ENCODE measurements at regions not wholly inside any gene's neighbourhood (a gene's known extent, or its start where the extent isn't known, plus 50 kb on each side); places are given as distances from the start of the nearest gene placed in this dataset.

GRCh38 chr6:132107896-132108295, 156.7 kb upstream of the CCN2 start:
- H3K27me3 ChIP-seq (ENCODE audit: insufficient read depth, insufficient read length), result no peaks in the 10 kb centered on the region
- no peaks in the 10 kb centered on the region for H3K36me3 ChIP-seq (ENCODE audit: insufficient read depth, insufficient read length, low read length)
- no peak overlapping the region for H3K4me3 ChIP-seq (ENCODE audit: insufficient read length, low read depth)
- H3K4me1 ChIP-seq (ENCODE audit: insufficient read depth, insufficient read length), result no peaks in the 10 kb centered on the region
- TF ChIP-seq YY1 (IDR thresholded peaks at IDR 0.05; ENCODE audit: insufficient read depth, insufficient read length) (no peak), ZNF274 (IDR thresholded peaks at IDR 0.05; ENCODE audit: low read depth, low read length) (no peak), SUZ12 (IDR thresholded peaks at IDR 0.05; ENCODE audit: extremely low read depth, insufficient read depth, insufficient read length) (no peak)
- peaks cover 20% of the 10 kb centered on the region for H3K9me3 ChIP-seq (ENCODE audit: insufficient read depth, low read length)
- no peak for DNase-seq (ENCODE audit: low read depth, low spot score)
- no peak overlapping the region for H3K9ac ChIP-seq (ENCODE audit: insufficient read length, low read depth)

DNA sequence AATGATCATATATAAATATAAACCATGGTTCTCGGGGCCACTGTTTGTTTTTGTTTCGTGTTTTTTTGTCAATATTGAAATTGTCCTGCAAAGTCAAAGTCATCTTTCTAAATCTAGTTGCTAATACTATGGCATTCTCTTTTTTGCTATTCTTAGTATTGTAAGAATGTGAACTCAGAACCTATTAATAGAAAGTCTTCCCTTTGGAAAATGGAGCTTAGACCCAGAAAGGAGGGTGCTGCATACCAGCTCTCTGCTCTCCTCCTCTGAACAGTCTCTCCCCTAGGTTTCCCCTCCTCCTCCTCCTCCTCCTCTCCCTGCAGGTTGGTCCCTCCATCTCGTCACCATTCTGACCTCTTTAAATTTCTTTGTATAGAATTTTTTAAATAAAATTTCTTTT, 150.4 kb upstream of the CCN2 start:
- no peak for TF ChIP-seq ZNF274 (IDR thresholded peaks at IDR 0.05; ENCODE audit: low read depth, low read length)
- TF ChIP-seq YY1 (IDR thresholded peaks at IDR 0.05; ENCODE audit: insufficient read depth, insufficient read length), result no peak
- H3K9ac ChIP-seq (ENCODE audit: insufficient read length, low read depth), result no peak overlapping the region

GRCh38 chr6:132100388-132100990, 149.3 kb upstream of the CCN2 start:
- no peak for DNase-seq (ENCODE audit: low read depth, low spot score)
- no peaks in the 10 kb centered on the region for H3K27me3 ChIP-seq (ENCODE audit: insufficient read depth, insufficient read length)
- no peak overlapping the region for H3K4me3 ChIP-seq (ENCODE audit: insufficient read length, low read depth)
- no peaks in the 10 kb centered on the region for H3K36me3 ChIP-seq (ENCODE audit: insufficient read depth, insufficient read length, low read length)
- peaks cover 6% of the 10 kb centered on the region; the same call in 1 of the 2 replicates for H3K9me3 ChIP-seq (ENCODE audit: insufficient read depth, low read length)
- H3K4me1 ChIP-seq (ENCODE audit: insufficient read depth, insufficient read length), result no peaks in the 10 kb centered on the region
- TF ChIP-seq SUZ12 (IDR thresholded peaks at IDR 0.05; ENCODE audit: extremely low read depth, insufficient read depth, insufficient read length) (no peak), YY1 (IDR thresholded peaks at IDR 0.05; ENCODE audit: insufficient read depth, insufficient read length) (no peak), ZNF274 (IDR thresholded peaks at IDR 0.05; ENCODE audit: low read depth, low read length) (no peak)
- H3K9ac ChIP-seq (ENCODE audit: insufficient read length, low read depth), result no peak overlapping the region

More for the DNA sequence above, 150.4 kb upstream of the CCN2 start:
- DNase-seq (ENCODE audit: low read depth, low spot score), result no peak
- no peaks in the 10 kb centered on the region for H3K4me1 ChIP-seq (ENCODE audit: insufficient read depth, insufficient read length)
- H3K4me3 ChIP-seq (ENCODE audit: insufficient read length, low read depth), result no peak overlapping the region
- H3K36me3 ChIP-seq (ENCODE audit: insufficient read depth, insufficient read length, low read length), result no peaks in the 10 kb centered on the region
- H3K9me3 ChIP-seq (ENCODE audit: insufficient read depth, low read length), result peaks cover 6% of the 10 kb centered on the region; the same call in 1 of the 2 replicates
- H3K27me3 ChIP-seq (ENCODE audit: insufficient read depth, insufficient read length), result no peaks in the 10 kb centered on the region

DNA sequence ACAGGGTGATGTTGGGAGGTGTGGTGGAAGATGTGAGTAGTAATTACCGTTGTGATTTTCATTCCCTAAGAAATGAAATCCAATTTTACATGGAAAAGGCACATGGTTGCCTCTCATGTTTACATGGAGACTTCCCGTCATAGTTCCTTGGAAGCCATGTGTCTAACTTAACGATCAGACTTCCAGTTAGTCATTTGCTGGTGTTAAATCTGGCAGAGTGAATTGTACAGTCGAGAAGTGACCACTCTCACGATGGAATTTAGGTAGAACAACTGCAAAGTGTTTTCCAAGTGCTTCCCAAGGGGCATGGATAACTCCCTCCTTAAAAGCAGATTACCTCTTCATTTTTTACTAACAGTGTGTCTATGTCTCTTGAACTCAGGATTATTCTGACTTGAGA, 145.8 kb upstream of the CCN2 start:
- TF ChIP-seq SUZ12 (IDR thresholded peaks at IDR 0.05; ENCODE audit: extremely low read depth, insufficient read depth, insufficient read length) (no peak), YY1 (IDR thresholded peaks at IDR 0.05; ENCODE audit: insufficient read depth, insufficient read length) (no peak), ZNF274 (IDR thresholded peaks at IDR 0.05; ENCODE audit: low read depth, low read length) (no peak)
- Histone ChIP-seq H3K9ac (ENCODE audit: insufficient read length, low read depth) (no peak overlapping the region), H3K4me3 (ENCODE audit: insufficient read length, low read depth) (no peak overlapping the region), H3K36me3 (ENCODE audit: insufficient read depth, insufficient read length, low read length) (no peaks in the 10 kb centered on the region), H3K27me3 (ENCODE audit: insufficient read depth, insufficient read length) (no peaks in the 10 kb centered on the region), H3K4me1 (ENCODE audit: insufficient read depth, insufficient read length) (no peaks in the 10 kb centered on the region), H3K9me3 (ENCODE audit: insufficient read depth, low read length) (no peaks in the 10 kb centered on the region)
- DNase-seq (ENCODE audit: low read depth, low spot score), result no peak

GRCh38 chr6:132096245-132096644, 145.1 kb upstream of the CCN2 start:
- TF ChIP-seq ZNF274 (IDR thresholded peaks at IDR 0.05; ENCODE audit: low read depth, low read length) (no peak), SUZ12 (IDR thresholded peaks at IDR 0.05; ENCODE audit: extremely low read depth, insufficient read depth, insufficient read length) (no peak), YY1 (IDR thresholded peaks at IDR 0.05; ENCODE audit: insufficient read depth, insufficient read length) (no peak)
- H3K27me3 ChIP-seq (ENCODE audit: insufficient read depth, insufficient read length), result no peaks in the 10 kb centered on the region
- no peak overlapping the region for H3K4me3 ChIP-seq (ENCODE audit: insufficient read length, low read depth)
- H3K36me3 ChIP-seq (ENCODE audit: insufficient read depth, insufficient read length, low read length), result no peaks in the 10 kb centered on the region
- no peaks in the 10 kb centered on the region for H3K9me3 ChIP-seq (ENCODE audit: insufficient read depth, low read length)
- no peak for DNase-seq (ENCODE audit: low read depth, low spot score)
- H3K9ac ChIP-seq (ENCODE audit: insufficient read length, low read depth), result no peak overlapping the region
- no peaks in the 10 kb centered on the region for H3K4me1 ChIP-seq (ENCODE audit: insufficient read depth, insufficient read length)

DNA sequence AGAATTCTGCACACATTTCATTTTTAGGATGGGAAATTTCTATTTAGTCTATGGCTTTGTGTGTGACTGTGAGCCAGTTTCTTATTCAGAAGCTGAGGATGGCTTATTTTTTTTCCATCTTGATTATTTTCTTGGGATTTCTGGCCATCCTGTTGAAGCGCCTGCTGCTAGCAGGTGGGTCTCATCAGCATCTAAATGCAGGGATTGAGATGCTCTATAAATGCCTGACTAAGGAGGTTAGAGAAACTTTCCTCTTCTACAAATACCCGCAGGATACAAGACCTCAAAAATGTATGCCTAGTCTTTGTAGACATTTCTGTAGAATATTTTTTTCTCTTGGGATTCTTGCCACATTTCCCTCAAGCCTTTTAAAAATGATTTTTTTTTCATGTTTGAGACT, 138.0 kb upstream of the CCN2 start:
- Histone ChIP-seq H3K4me1 (ENCODE audit: insufficient read depth, insufficient read length) (no peaks in the 10 kb centered on the region), H3K9me3 (ENCODE audit: insufficient read depth, low read length) (no peaks in the 10 kb centered on the region), H3K4me3 (ENCODE audit: insufficient read length, low read depth) (no peak overlapping the region), H3K9ac (ENCODE audit: insufficient read length, low read depth) (no peak overlapping the region), H3K36me3 (ENCODE audit: insufficient read depth, insufficient read length, low read length) (no peaks in the 10 kb centered on the region), H3K27me3 (ENCODE audit: insufficient read depth, insufficient read length) (no peaks in the 10 kb centered on the region)
- DNase-seq (ENCODE audit: low read depth, low spot score), result no peak
- TF ChIP-seq SUZ12 (IDR thresholded peaks at IDR 0.05; ENCODE audit: extremely low read depth, insufficient read depth, insufficient read length) (no peak), YY1 (IDR thresholded peaks at IDR 0.05; ENCODE audit: insufficient read depth, insufficient read length) (no peak), ZNF274 (IDR thresholded peaks at IDR 0.05; ENCODE audit: low read depth, low read length) (no peak)

DNA sequence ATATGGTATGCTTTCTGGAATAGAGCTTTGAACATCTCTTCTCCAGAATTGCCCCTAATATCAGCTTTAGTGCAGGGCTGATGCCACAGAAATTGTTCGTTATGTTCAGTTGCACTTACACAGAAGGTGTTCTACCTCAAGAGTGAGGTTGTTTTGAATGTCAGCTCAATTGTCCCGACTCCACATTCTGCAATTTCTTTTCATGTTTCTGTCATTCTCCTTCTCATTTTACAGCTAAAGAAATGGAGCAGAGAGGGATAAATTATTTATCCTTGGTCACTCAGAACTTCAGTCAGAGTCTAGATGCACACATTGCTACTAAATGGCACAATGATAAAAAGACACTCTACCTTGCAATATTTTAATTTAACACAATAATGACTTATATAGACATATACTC, 137.0 kb upstream of the CCN2 start:
- no peak overlapping the region for H3K9ac ChIP-seq (ENCODE audit: insufficient read length, low read depth)
- no peak for DNase-seq (ENCODE audit: low read depth, low spot score)
- H3K27me3 ChIP-seq (ENCODE audit: insufficient read depth, insufficient read length), result no peaks in the 10 kb centered on the region
- no peaks in the 10 kb centered on the region for H3K9me3 ChIP-seq (ENCODE audit: insufficient read depth, low read length)
- TF ChIP-seq YY1 (IDR thresholded peaks at IDR 0.05; ENCODE audit: insufficient read depth, insufficient read length) (no peak), SUZ12 (IDR thresholded peaks at IDR 0.05; ENCODE audit: extremely low read depth, insufficient read depth, insufficient read length) (no peak), ZNF274 (IDR thresholded peaks at IDR 0.05; ENCODE audit: low read depth, low read length) (no peak)
- no peaks in the 10 kb centered on the region for H3K36me3 ChIP-seq (ENCODE audit: insufficient read depth, insufficient read length, low read length)
- H3K4me1 ChIP-seq (ENCODE audit: insufficient read depth, insufficient read length), result no peaks in the 10 kb centered on the region
- H3K4me3 ChIP-seq (ENCODE audit: insufficient read length, low read depth), result no peak overlapping the region
